AG09319 (cell line): ENCODE measurements at regions not wholly inside any gene's neighbourhood (a gene's known extent, or its start where the extent isn't known, plus 50 kb on each side); places are given as distances from the start of the nearest gene placed in this dataset.
"Not testable (repeated sequence)": the region's sequence is repeated elsewhere in the genome, so short reads cannot be mapped to it uniquely, and the experiment has no call there.

ENCODE experiments used
- DNase-seq: peaks from one replicate; pipeline ENCODE4 v3.0.0-alpha.2; 2010; ENCODE audit warnings: low read depth; ENCODE audit errors: extremely low read depth
- TF ChIP-seq, protein P1 (sequence below): IDR thresholded peaks from 2 replicates; pipeline ENCODE4 v1.5.1; 2011; ENCODE audit warnings: low read depth, mild to moderate bottlenecking, inconsistent platforms, low read length, moderate library complexity

GRCh38 chr9:94441796-94442195 lies 113.1 kb upstream of the PCAT7 start:
- TF ChIP-seq, protein P1, sequence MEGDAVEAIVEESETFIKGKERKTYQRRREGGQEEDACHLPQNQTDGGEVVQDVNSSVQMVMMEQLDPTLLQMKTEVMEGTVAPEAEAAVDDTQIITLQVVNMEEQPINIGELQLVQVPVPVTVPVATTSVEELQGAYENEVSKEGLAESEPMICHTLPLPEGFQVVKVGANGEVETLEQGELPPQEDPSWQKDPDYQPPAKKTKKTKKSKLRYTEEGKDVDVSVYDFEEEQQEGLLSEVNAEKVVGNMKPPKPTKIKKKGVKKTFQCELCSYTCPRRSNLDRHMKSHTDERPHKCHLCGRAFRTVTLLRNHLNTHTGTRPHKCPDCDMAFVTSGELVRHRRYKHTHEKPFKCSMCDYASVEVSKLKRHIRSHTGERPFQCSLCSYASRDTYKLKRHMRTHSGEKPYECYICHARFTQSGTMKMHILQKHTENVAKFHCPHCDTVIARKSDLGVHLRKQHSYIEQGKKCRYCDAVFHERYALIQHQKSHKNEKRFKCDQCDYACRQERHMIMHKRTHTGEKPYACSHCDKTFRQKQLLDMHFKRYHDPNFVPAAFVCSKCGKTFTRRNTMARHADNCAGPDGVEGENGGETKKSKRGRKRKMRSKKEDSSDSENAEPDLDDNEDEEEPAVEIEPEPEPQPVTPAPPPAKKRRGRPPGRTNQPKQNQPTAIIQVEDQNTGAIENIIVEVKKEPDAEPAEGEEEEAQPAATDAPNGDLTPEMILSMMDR = no peak
- no peak for DNase-seq

DNA sequence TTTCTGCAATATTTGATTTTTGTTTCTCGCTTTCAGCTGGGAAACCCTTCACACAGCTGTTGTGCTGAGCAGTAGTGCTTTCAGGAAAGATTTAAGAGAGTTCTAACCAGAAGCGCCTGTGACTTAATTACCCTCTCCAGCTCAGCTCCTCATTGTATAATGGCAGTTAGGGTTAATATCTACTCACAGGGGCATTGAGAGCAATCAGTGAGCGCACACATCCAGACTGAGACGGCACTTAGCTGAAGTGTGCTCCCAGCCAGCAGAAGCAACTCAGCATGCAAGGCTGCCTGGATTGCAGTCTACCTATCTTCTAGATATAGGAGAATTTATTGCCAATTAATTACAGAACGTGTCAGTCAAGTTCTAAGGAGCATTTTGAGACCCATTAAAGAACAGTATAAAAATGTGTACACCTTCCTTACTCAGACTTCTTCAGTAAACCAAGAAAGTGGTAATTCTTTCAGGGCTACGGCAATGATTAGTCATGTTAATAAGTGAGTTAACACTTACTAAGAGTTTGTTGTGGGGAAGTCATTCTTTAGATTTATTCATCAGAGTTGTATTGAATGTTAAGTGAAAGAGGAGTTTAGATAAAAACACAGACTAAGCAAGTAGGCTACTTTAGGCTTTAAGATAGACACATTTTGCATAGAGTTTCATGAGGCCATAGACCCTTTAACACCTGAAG lies 111.7 kb upstream of the PCAT7 start:
- TF ChIP-seq, protein P1 = no peak
- DNase-seq = no peak

DNA sequence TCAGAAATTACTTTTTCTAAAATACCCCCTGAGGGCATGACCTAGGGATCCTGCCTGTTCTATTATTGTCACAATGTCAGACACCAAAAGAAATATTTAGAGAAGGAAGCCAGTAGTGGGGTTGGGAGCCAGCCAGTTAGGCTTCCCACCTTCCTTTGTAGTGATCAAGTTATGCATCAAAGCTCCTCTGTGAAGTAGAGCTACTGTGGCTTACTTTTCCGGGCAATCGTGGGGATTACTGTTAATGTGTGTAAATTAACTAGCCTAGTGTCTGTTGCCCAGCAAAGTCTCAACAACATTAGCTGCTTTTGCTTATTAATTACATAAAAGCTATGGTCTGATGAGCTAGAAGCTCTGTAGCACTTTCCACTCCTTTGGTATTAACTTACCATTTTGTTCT lies 109.0 kb upstream of the PCAT7 start:
- TF ChIP-seq, protein P1 = no peak

DNA sequence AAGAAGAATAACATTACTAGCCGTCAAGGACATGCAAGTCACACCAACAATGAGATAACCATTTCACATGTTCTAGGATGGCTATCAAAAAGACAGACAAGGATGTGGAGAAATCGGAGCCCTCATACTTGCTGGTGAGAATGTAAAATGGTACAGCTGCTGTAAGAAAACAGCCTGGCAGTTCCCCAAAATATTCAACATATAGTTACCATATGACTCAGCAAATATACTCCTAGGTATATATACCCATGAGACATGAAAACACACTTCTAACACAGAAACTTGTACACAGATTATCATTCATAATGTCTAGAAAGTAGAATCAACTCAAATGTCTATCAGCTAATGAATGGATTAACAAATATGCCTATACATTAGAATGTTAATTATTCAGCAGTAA lies 105.4 kb upstream of the PCAT7 start:
- DNase-seq = no peak
- TF ChIP-seq, protein P1 = no peak

More for the DNA sequence above, 109.0 kb upstream of the PCAT7 start:
- no peak for DNase-seq

- no peak for DNase-seq
- TF ChIP-seq, protein P1 = no peak
These were observed 90.1 kb upstream of the PCAT7 start for GRCh38 chr9:94464790-94465189.

DNA sequence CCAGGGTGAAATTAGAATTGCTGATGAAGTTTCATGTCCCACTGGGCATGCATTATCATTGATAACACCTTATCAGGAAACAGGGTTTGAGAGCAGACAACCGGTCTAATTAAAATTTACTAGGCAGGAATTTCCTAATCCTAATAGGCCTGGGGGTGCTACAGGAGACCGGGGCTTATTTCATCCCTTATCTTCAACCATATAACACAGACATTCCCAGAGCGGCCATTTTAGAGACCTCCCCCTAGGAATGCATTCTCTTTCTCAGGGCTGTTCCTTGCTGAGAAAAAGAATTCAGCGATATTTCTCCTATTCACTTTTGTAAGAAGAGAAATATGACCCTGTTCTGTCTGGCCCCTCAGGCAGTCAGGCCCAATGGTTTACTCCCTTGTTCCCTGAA lies 82.8 kb upstream of the PCAT7 start:
- not testable (repeated sequence) for DNase-seq

DNA sequence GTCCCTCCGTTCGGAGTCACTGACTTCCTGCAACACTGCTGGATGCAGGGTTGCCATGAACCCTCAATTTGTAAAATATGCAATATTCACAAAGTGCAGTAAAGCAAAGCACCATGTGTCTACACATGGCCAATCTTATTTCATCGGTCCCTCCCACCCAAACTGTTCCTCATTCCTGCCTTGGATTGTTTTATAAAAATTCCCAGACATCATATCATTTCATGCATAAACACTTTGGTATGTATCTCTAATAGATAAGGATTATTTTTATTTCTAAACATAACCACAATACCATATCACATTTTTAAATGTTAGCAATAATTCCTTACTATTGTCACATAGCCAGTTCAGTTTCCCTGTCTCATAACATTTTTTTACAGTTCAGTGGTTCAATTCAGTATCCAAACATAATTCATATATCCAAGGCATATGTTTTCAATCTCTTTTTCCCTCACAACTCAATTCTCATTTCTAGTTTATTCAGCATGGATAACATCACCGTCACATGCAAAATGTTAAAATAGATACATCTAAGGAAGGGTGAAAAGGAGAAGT lies 82.0 kb upstream of the PCAT7 start:
- DNase-seq = peak; percentile 2
- TF ChIP-seq, protein P1 = no peak
